H9 (cell line): ENCODE measurements at regions not wholly inside any gene's neighbourhood (a gene's known extent, or its start where the extent isn't known, plus 50 kb on each side); places are given as distances from the start of the nearest gene placed in this dataset.

Experiments
- DNase-seq: peaks from one replicate; pipeline ENCODE4 v3.0.0-alpha.2; 2017
- H2AFZ ChIP-seq: one replicate; pipeline ENCODE4 v1.6.1; 2013; ENCODE audit warnings: mild to moderate bottlenecking, low read length, control low read depth, moderate library complexity
- H2AK5ac ChIP-seq: 2 replicates; pipeline ENCODE4 v1.6.1; 2013; ENCODE audit warnings: low read length, control low read depth, mixed read lengths; ENCODE audit not compliant: insufficient read length
- H2BK120ac ChIP-seq: one replicate; pipeline ENCODE4 v1.6.1; 2013; ENCODE audit warnings: low read depth, mild to moderate bottlenecking, low read length, control low read depth, inconsistent platforms; ENCODE audit not compliant: poor library complexity, severe bottlenecking
- H2BK12ac ChIP-seq: 2 replicates; pipeline ENCODE4 v1.6.1; 2013; ENCODE audit warnings: low read length, control low read depth, mixed read lengths, low read depth; ENCODE audit not compliant: insufficient read length
- H2BK15ac ChIP-seq: 2 replicates; pipeline ENCODE4 v1.6.1; 2013; ENCODE audit warnings: low read depth, low read length, control low read depth
- H2BK20ac ChIP-seq: one replicate; pipeline ENCODE4 v1.6.1; 2013; ENCODE audit warnings: low read depth, mild to moderate bottlenecking, low read length, control low read depth, inconsistent platforms; ENCODE audit not compliant: poor library complexity, severe bottlenecking
- H2BK5ac ChIP-seq: 2 replicates; pipeline ENCODE4 v1.6.1; 2013; ENCODE audit warnings: low read length, control low read depth, mixed read lengths; ENCODE audit not compliant: insufficient read length
- H3K14ac ChIP-seq: 2 replicates; pipeline ENCODE4 v1.6.1; 2013; ENCODE audit warnings: low read length, control low read depth; ENCODE audit not compliant: insufficient read depth
- H3K18ac ChIP-seq: 2 replicates; pipeline ENCODE4 v1.6.1; 2013; ENCODE audit warnings: low read depth, mild to moderate bottlenecking, mixed read lengths, low read length, control low read depth; ENCODE audit not compliant: insufficient read length
- H3K23ac ChIP-seq: 2 replicates; pipeline ENCODE4 v1.6.1; 2013; ENCODE audit warnings: low read length, control low read depth, mixed read lengths, low read depth; ENCODE audit not compliant: insufficient read length
- H3K23me2 ChIP-seq: 2 replicates; pipeline ENCODE4 v1.6.1; 2013; ENCODE audit warnings: low read depth, mild to moderate bottlenecking, mixed read lengths, low read length, control low read depth; ENCODE audit not compliant: insufficient read length, poor library complexity, severe bottlenecking
- H3K27ac ChIP-seq: 2 replicates; pipeline ENCODE4 v1.5.1; 2013; ENCODE audit warnings: low read length, control low read depth, mixed read lengths, low read depth; ENCODE audit not compliant: insufficient read length
- H3K27me3 ChIP-seq: 2 replicates; pipeline ENCODE4 v1.6.1; 2013; ENCODE audit warnings: low read length, control low read depth, inconsistent platforms; ENCODE audit not compliant: insufficient read depth
- H3K4ac ChIP-seq: 2 replicates; pipeline ENCODE4 v1.6.1; 2013; ENCODE audit warnings: low read depth, mild to moderate bottlenecking, control low read depth, inconsistent platforms, low read length, moderate library complexity
- H3K4me1 ChIP-seq: 2 replicates; pipeline ENCODE4 v1.6.1; 2013; ENCODE audit warnings: low read length, control low read depth, inconsistent platforms; ENCODE audit not compliant: insufficient read depth
- H3K4me2 ChIP-seq: 2 replicates; pipeline ENCODE4 v1.6.1; 2013; ENCODE audit warnings: low read length, control low read depth, mixed read lengths; ENCODE audit not compliant: insufficient read length, insufficient read depth
- H3K56ac ChIP-seq: 2 replicates; pipeline ENCODE4 v1.6.1; 2013; ENCODE audit warnings: low read depth, mild to moderate bottlenecking, mixed read lengths, low read length, control low read depth; ENCODE audit not compliant: insufficient read length
- H3K79me1 ChIP-seq: 2 replicates; pipeline ENCODE4 v1.6.1; 2013; ENCODE audit warnings: low read depth, mild to moderate bottlenecking, moderate library complexity, low read length, control low read depth, inconsistent platforms; ENCODE audit not compliant: insufficient read depth, poor library complexity, severe bottlenecking
- H3K79me2 ChIP-seq: 2 replicates; pipeline ENCODE4 v1.6.1; 2013; ENCODE audit warnings: low read length, control low read depth, inconsistent platforms; ENCODE audit not compliant: insufficient read depth
- H3K9ac ChIP-seq: 2 replicates; pipeline ENCODE4 v1.6.1; 2013; ENCODE audit warnings: low read length, control low read depth, mixed read lengths; ENCODE audit not compliant: insufficient read length; ENCODE audit errors: extremely low read depth
- H3K9me3 ChIP-seq: one replicate; pipeline ENCODE4 v1.6.1; 2013; ENCODE audit warnings: low read depth, low read length, inconsistent platforms; ENCODE audit not compliant: control insufficient read depth
- H3T11ph ChIP-seq: one replicate; pipeline ENCODE4 v1.6.1; 2013; ENCODE audit warnings: mild to moderate bottlenecking, low read length, control low read depth, inconsistent platforms
- H4K20me1 ChIP-seq: one replicate; pipeline ENCODE4 v1.6.1; 2013; ENCODE audit not compliant: control insufficient read depth, insufficient read length, insufficient read depth
- H4K5ac ChIP-seq: 2 replicates; pipeline ENCODE4 v1.6.1; 2013; ENCODE audit warnings: low read depth, mild to moderate bottlenecking, mixed read lengths, low read length, control low read depth; ENCODE audit not compliant: insufficient read length
- H4K8ac ChIP-seq: replicated peaks from 2 replicates; pipeline ENCODE4 v1.6.1; 2013; ENCODE audit warnings: low read length, control low read depth, mixed read lengths, low read depth; ENCODE audit not compliant: insufficient read length
- H4K91ac ChIP-seq: 2 replicates; pipeline ENCODE4 v1.6.1; 2013; ENCODE audit warnings: low read depth, mild to moderate bottlenecking, moderate library complexity, mixed read lengths, low read length, control low read depth; ENCODE audit not compliant: insufficient read length
- H3K27ac Mint-ChIP-seq, 3 experiments: 2 replicates in 2 of 3; 3 replicates in 1 of 3; pipeline ENCODE4 v1.8.0; 2020 to 2021; ENCODE audit warnings: mixed read lengths in 3 of 3, mild to moderate bottlenecking in 1 of 3, moderate library complexity in 1 of 3
- H3K27me3 Mint-ChIP-seq: 2 replicates; pipeline ENCODE4 v1.8.0; 2021; ENCODE audit warnings: low read depth, mild to moderate bottlenecking, moderate library complexity, mixed read lengths
- H3K36me3 Mint-ChIP-seq, 3 experiments: 2 replicates in 2 of 3; 3 replicates in 1 of 3; pipeline ENCODE4 v1.8.0; 2020 to 2021; ENCODE audit warnings: low read depth in 3 of 3, mixed read lengths in 3 of 3; ENCODE audit not compliant: insufficient read depth in 1 of 3
- H3K4me1 Mint-ChIP-seq, 2 experiments: 2 replicates each; pipeline ENCODE4 v1.8.0; 2020; ENCODE audit warnings: mixed read lengths in 2 of 2
- H3K4me3 Mint-ChIP-seq, 2 experiments: 2 replicates in 1 of 2; 3 replicates in 1 of 2; pipeline ENCODE4 v1.8.0; 2020 to 2021; ENCODE audit warnings: mild to moderate bottlenecking in 2 of 2, mixed read lengths in 2 of 2, moderate library complexity in 1 of 2
- H3K9me3 Mint-ChIP-seq, 2 experiments: 2 replicates in 1 of 2; 3 replicates in 1 of 2; pipeline ENCODE4 v1.8.0; 2020; ENCODE audit warnings: mild to moderate bottlenecking in 2 of 2, mixed read lengths in 2 of 2, moderate library complexity in 1 of 2
- CTCF ChIP-seq: fragments of 200-600 bp; sonication (generic); conservative IDR thresholded peaks from 3 replicates; pipeline ENCODE4 v1.8.0; 2021; ENCODE audit warnings: antibody characterized with exemption, mild to moderate bottlenecking

- Histone ChIP-seq H3K9ac (no peak overlapping the region), H3K27ac (no peak overlapping the region), H3K4me1 (no peaks in the 10 kb centered on the region), H4K20me1 (no peaks in the 10 kb centered on the region), H2AFZ (no peak overlapping the region), H3K56ac (no peak overlapping the region), H3K79me2 (no peaks in the 10 kb centered on the region), H3K4ac (no peak overlapping the region), H3K9me3 (no peaks in the 10 kb centered on the region), H3K14ac (no peak overlapping the region), H3K23ac (no peak overlapping the region), H4K8ac (no peak overlapping the region), H3K18ac (no peak overlapping the region), H3K4me2 (no peak overlapping the region), H2BK20ac (no peak overlapping the region), H2AK5ac (no peak overlapping the region), H3T11ph (no peak overlapping the region), H4K91ac (no peak overlapping the region), H2BK5ac (no peak overlapping the region), H3K79me1 (no peaks in the 10 kb centered on the region), H2BK120ac (no peak overlapping the region), H2BK12ac (no peak overlapping the region), H4K5ac (no peak overlapping the region), H2BK15ac (no peak overlapping the region), H3K23me2 (no peaks in the 10 kb centered on the region), H3K27me3 (no peaks in the 10 kb centered on the region)
- Mint-ChIP-seq H3K4me1 (no peaks in the 10 kb centered on the region), H3K36me3 (no peaks in the 10 kb centered on the region), H3K9me3 (no peaks in the 10 kb centered on the region), H3K4me3 (no peak overlapping the region), H3K27me3 (no peaks in the 10 kb centered on the region), H3K27ac (no peak overlapping the region)
- TF ChIP-seq CTCF: no peak
- DNase-seq: no peak
Measured at GRCh38 chr2:58794916-58795315, 553.8 kb upstream of the FANCL start.
